GM12878 (cell line): ENCODE measurements at regions not wholly inside any gene's neighbourhood (a gene's known extent, or its start where the extent isn't known, plus 50 kb on each side); places are given as distances from the start of the nearest gene placed in this dataset.

Source experiments
- ATAC-seq: fragments of 200-7000 bp; cut with Tn5 transposase; 3 replicates; pipeline ENCODE4 v1.9.1; 2020; ENCODE audit warnings: mild to moderate bottlenecking, moderate library complexity
- BruUV-seq: library from RNA; stranded (reverse); fragments of 400-500 nt; replicated peaks from 2 replicates; lab custom pipeline; 2021; lab: Mats Ljungman, UMichigan
- CTCF ChIA-PET: fragments of 300-600 bp; sonication (Branson Sonifier 250); formaldehyde crosslinking; extraction: SDS; loops from one replicate; lab custom pipeline; 2021; ENCODE audit warnings: inconsistent platforms; lab: Yijun Ruan, JAX
- POLR2A ChIA-PET: fragments of 350-600 bp; formaldehyde crosslinking; extraction: SDS; loops from one replicate; lab custom pipeline; 2021; ENCODE audit warnings: inconsistent platforms; lab: Charles Lee
- RAD21 ChIA-PET: fragments of 300-600 bp; sonication (Branson Sonifier 250); formaldehyde crosslinking; loops from one replicate; lab custom pipeline; 2023; ENCODE audit warnings: antibody characterized with exemption; ENCODE audit not compliant: unreplicated experiment; lab: Charles Lee
- SMC1A ChIA-PET: fragments of 300-600 bp; sonication (Branson Sonifier 250); formaldehyde crosslinking; loops from one replicate; lab custom pipeline; 2023; ENCODE audit not compliant: unreplicated experiment, uncharacterized antibody; lab: Charles Lee
- DNase-seq: peaks from one replicate; pipeline ENCODE4 v3.0.0-alpha.2; 2011; ENCODE audit warnings: low read depth, low spot score
- FAIRE-seq: peaks from 3 replicates; lab custom pipeline; 2011; peaks lifted over from hg19 to GRCh38; lab: Jason Lieb, UNC
- H2AFZ ChIP-seq: 2 replicates; pipeline ENCODE4 v1.6.0; 2011; ENCODE audit warnings: low read depth, low read length, control low read depth; ENCODE audit not compliant: control insufficient read depth
- H3K27ac ChIP-seq: 2 replicates; pipeline ENCODE4 v1.5.1; 2011; ENCODE audit warnings: control low read depth; ENCODE audit not compliant: control insufficient read depth, insufficient read depth
- H3K27me3 ChIP-seq, 2 experiments: replicated peaks in 1 of 2; 2 replicates each; pipeline versions ENCODE4 v1.6.0 to v1.6.1; 2011; ENCODE audit warnings: low read length in 1 of 2; ENCODE audit not compliant: control insufficient read depth in 2 of 2, insufficient read depth in 2 of 2
- H3K36me3 ChIP-seq, 2 experiments: 2 replicates each; pipeline ENCODE4 v1.5.1; 2011; ENCODE audit warnings: low read length in 1 of 2; ENCODE audit not compliant: control insufficient read depth in 2 of 2, insufficient read depth in 2 of 2
- H3K4me1 ChIP-seq: 2 replicates; pipeline ENCODE4 v1.6.1; 2011; ENCODE audit warnings: mild to moderate bottlenecking, low read length, moderate library complexity, mixed read lengths; ENCODE audit not compliant: control insufficient read depth, insufficient read depth
- H3K4me2 ChIP-seq: 2 replicates; pipeline ENCODE4 v1.6.0; 2011; ENCODE audit warnings: control low read depth; ENCODE audit not compliant: control insufficient read depth, insufficient read depth
- H3K4me3 ChIP-seq: fragments of 200-600 bp; sonication (generic); 2 replicates; pipeline ENCODE4 v1.5.1; 2016
- H3K79me2 ChIP-seq: 2 replicates; pipeline ENCODE4 v1.6.0; 2011; ENCODE audit warnings: low read length; ENCODE audit not compliant: control insufficient read depth, insufficient read depth
- H3K9ac ChIP-seq: 2 replicates; pipeline ENCODE4 v1.8.0; 2011; ENCODE audit warnings: low read length, control low read depth, mixed read lengths; ENCODE audit not compliant: control insufficient read depth, insufficient read depth
- H3K9me3 ChIP-seq: replicated peaks from 3 replicates; pipeline ENCODE4 v1.5.1; 2011; ENCODE audit warnings: mild to moderate bottlenecking, low read length; ENCODE audit not compliant: control insufficient read depth, insufficient read depth
- H4K20me1 ChIP-seq: 2 replicates; pipeline ENCODE4 v1.6.0; 2011; ENCODE audit not compliant: control insufficient read depth, insufficient read depth
- BACH1 ChIP-seq: fragments of 450-650 bp; IDR thresholded peaks from 2 replicates; pipeline ENCODE4 v1.6.1; 2017; ENCODE audit warnings: mild to moderate bottlenecking, borderline replicate concordance
- BMI1 ChIP-seq: fragments of 450-650 bp; IDR thresholded peaks from 2 replicates; pipeline ENCODE4 v1.6.1; 2016; ENCODE audit warnings: mild to moderate bottlenecking, moderate library complexity, borderline replicate concordance
- CBX5 ChIP-seq: sonication (generic); IDR thresholded peaks from 2 replicates; pipeline ENCODE4 v1.6.1; 2016; ENCODE audit warnings: low read depth, moderate library complexity, mild to moderate bottlenecking, inconsistent platforms
- DPF2 ChIP-seq: fragments of 450-650 bp; IDR thresholded peaks from 2 replicates; pipeline ENCODE4 v1.6.1; 2017; ENCODE audit warnings: mild to moderate bottlenecking
- ESRRA ChIP-seq: IDR thresholded peaks from 2 replicates; pipeline ENCODE4 v1.6.1; 2012; ENCODE audit warnings: mild to moderate bottlenecking, low read length, improper control_type of control experiment
- SUZ12 ChIP-seq: fragments of 200-600 bp; sonication (generic); IDR thresholded peaks from one replicate; pipeline ENCODE4 v1.6.1; 2018; ENCODE audit warnings: antibody characterized with exemption, mild to moderate bottlenecking; ENCODE audit not compliant: unreplicated experiment
- ZBTB40 ChIP-seq: fragments of 450-650 bp; IDR thresholded peaks from 2 replicates; pipeline ENCODE4 v1.6.1; 2016; ENCODE audit warnings: mild to moderate bottlenecking, moderate library complexity, borderline replicate concordance
- WGBS: methylation state at CpG from one replicate; pipeline ENCODE4 v1.1.6; 2016; ENCODE audit warnings: low lambda C conversion rate; ENCODE audit not compliant: insufficient replicate concordance, insufficient coverage; ENCODE audit errors: missing lambda C conversion rate; 5-methylcytosine and 5-hydroxymethylcytosine counted together
- in situ Hi-C: fragments of 300-500 bp; cut with MboI; formaldehyde crosslinking; loops from 9 replicates; pipeline ENCODE4 v1.14.3; 2018; ENCODE audit warnings: mixed read lengths
- intact Hi-C: fragments of 100-400 bp; cut with micrococcal nuclease; formaldehyde crosslinking; loops from one replicate; pipeline ENCODE4 v1.14.2; 2022; ENCODE audit not compliant: unreplicated experiment

DNA sequence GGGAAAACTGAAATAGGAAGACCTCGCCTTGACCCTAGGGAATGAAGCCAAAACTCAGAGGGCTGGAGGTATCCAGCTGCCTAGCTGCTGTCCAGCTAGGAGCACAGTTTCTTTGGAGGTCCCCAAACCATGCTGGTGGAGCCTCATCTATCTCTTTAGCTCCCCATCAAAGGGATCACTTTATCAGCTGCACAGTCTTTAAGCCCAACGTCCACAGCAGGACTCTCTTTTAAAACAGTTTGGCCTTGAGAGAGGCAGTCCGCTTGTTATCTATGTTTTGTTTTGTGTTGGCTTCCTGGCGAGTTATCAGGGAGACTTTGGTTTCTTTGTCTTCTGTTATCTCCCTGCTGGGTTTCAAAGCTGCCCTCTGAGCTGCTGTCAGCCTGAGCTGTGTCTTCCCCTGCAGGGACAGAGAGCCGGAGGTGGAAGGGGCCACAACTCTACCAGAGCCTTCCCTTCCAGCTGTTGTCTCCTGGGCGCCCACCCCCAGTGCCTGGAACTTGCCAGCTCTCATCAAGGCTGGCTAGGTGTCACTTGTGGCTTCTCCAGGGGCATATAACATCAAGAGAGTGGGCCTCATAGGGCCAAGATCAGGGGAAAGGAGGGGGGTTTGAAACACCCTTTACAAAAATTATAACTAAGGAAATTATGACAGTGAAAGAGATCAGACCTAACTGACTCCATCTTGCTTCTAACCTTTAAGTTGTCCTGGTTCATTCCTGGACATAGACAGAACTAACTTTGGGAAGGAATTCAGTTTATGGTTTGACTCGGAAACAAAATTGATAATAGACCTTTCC lies 61.4 kb upstream of the C15orf39 start (continued):
- TF ChIP-seq ESRRA = no peak

- ATAC-seq (no peak), DNase-seq (no peak), FAIRE-seq (no peak)
- in situ Hi-C loops = no loop called here
- H2AFZ ChIP-seq = no peak overlapping the region
- RAD21 ChIA-PET = no interaction called here
- BruUV-seq = no TSS peak
- SMC1A ChIA-PET = no interaction called here
- H3K4me2 ChIP-seq = no peak overlapping the region
- H3K9ac ChIP-seq = no peak overlapping the region
- CTCF ChIA-PET = no interaction called here
- 86% methylated on average over 3 of the region's 3 CpGs for WGBS
- no peaks in the 10 kb centered on the region for H4K20me1 ChIP-seq
- no peaks in the 10 kb centered on the region for H3K27me3 ChIP-seq
- H3K4me1 ChIP-seq = peaks cover 10% of the 10 kb centered on the region
- no peak for TF ChIP-seq SUZ12
- peak; percentile 67; the same call in 1 of the 2 replicates for TF ChIP-seq CBX5
- TF ChIP-seq BACH1 = no peak
- TF ChIP-seq BMI1 = no peak
- TF ChIP-seq ZBTB40 = no peak
- TF ChIP-seq DPF2 = no peak
- TF ChIP-seq, all 136 proteins: peak for 1
- Histone ChIP-seq H3K9me3 (peaks cover 26% of the 10 kb centered on the region), H3K36me3 (no peaks in the 10 kb centered on the region; a peak in 1 of 4 replicates), H3K27ac (no peak overlapping the region), H3K79me2 (no peaks in the 10 kb centered on the region), H3K4me3 (no peak overlapping the region)
- intact Hi-C loops = no loop called here
- POLR2A ChIA-PET = no interaction called here
Measured at GRCh38 chr15:75142499-75142898, 59.2 kb upstream of the C15orf39 start.
